ENCODE measurements at regions not wholly inside any gene's neighbourhood (a gene's known extent, or its start where the extent isn't known, plus 50 kb on each side); places are given as distances from the start of the nearest gene placed in this dataset.

GRCh38 chr3:81910244-81910852, 148.9 kb upstream of the GBE1 start:
- ChIA-PET POLR2A (no interaction called here), CTCF (interaction anchor here (0.6 to 2.2 kb wide), 27 partner anchors 8 to 338 kb away, joined by 3 to 17 read pairs (median 4); no protein-coding TSS in a partner anchor)
- TF ChIP-seq CTCF (IDR thresholded peaks at IDR 0.05; ENCODE audit: insufficient read depth, low read depth, low read length) = peak; percentile 83
- no peak for DNase-seq (ENCODE audit: low read depth)
- H3K27me3 ChIP-seq (ENCODE audit: control insufficient read depth, insufficient read depth, low read length) = no peaks in the 10 kb centered on the region
- H3K4me3 ChIP-seq (ENCODE audit: low read depth, low read length) = no peak overlapping the region
- no peaks in the 10 kb centered on the region for H3K36me3 ChIP-seq (ENCODE audit: control insufficient read depth, insufficient read depth, low read length)

- no peak for TF ChIP-seq CTCF (IDR thresholded peaks at IDR 0.05; ENCODE audit: insufficient read depth, low read depth, low read length)
- no peaks in the 10 kb centered on the region for H3K27me3 ChIP-seq (ENCODE audit: control insufficient read depth, insufficient read depth, low read length)
- no peak overlapping the region for H3K4me3 ChIP-seq (ENCODE audit: low read depth, low read length)
- DNase-seq (ENCODE audit: low read depth) = no peak
- CTCF ChIA-PET = interaction anchor here (0.6 to 2.2 kb wide), 21 partner anchors 8 to 338 kb away, joined by 3 to 17 read pairs (median 4); no protein-coding TSS in a partner anchor
- H3K36me3 ChIP-seq (ENCODE audit: control insufficient read depth, insufficient read depth, low read length) = no peaks in the 10 kb centered on the region
- POLR2A ChIA-PET = no interaction called here
Observed at GRCh38 chr3:81909796-81910195, 148.4 kb upstream of the GBE1 start.

GRCh38 chr3:81908561-81908960, 147.1 kb upstream of the GBE1 start:
- CTCF ChIA-PET = interaction anchor here (0.9 to 1.7 kb wide), 2 partner anchors 13 to 224 kb away, joined by 3 to 17 read pairs; no protein-coding TSS in a partner anchor
- no peaks in the 10 kb centered on the region for H3K36me3 ChIP-seq (ENCODE audit: control insufficient read depth, insufficient read depth, low read length)
- POLR2A ChIA-PET = no interaction called here
- no peaks in the 10 kb centered on the region for H3K27me3 ChIP-seq (ENCODE audit: control insufficient read depth, insufficient read depth, low read length)
- H3K4me3 ChIP-seq (ENCODE audit: low read depth, low read length) = no peak overlapping the region
- no peak for DNase-seq (ENCODE audit: low read depth)
- TF ChIP-seq CTCF (IDR thresholded peaks at IDR 0.05; ENCODE audit: insufficient read depth, low read depth, low read length) = no peak

GRCh38 chr3:81898336-81898735, 136.9 kb upstream of the GBE1 start:
- Histone ChIP-seq H3K4me3 (ENCODE audit: low read depth, low read length) (no peak overlapping the region), H3K36me3 (ENCODE audit: control insufficient read depth, insufficient read depth, low read length) (no peaks in the 10 kb centered on the region), H3K27me3 (ENCODE audit: control insufficient read depth, insufficient read depth, low read length) (no peaks in the 10 kb centered on the region)
- POLR2A ChIA-PET = no interaction called here
- CTCF ChIA-PET = interaction anchor here (0.8 kb wide), 1 partner anchor 11 kb away, joined by 5 read pairs; no protein-coding TSS in a partner anchor
- no peak for DNase-seq (ENCODE audit: low read depth)
- TF ChIP-seq CTCF (IDR thresholded peaks at IDR 0.05; ENCODE audit: insufficient read depth, low read depth, low read length) = no peak

GRCh38 chr3:81894598-81894997, 133.2 kb upstream of the GBE1 start:
- DNase-seq (ENCODE audit: low read depth) = no peak
- CTCF ChIA-PET = interaction anchor here (2.2 kb wide), 1 partner anchor 15 kb away, joined by 8 read pairs; no protein-coding TSS in a partner anchor
- Histone ChIP-seq H3K4me3 (ENCODE audit: low read depth, low read length) (no peak overlapping the region), H3K36me3 (ENCODE audit: control insufficient read depth, insufficient read depth, low read length) (no peaks in the 10 kb centered on the region), H3K27me3 (ENCODE audit: control insufficient read depth, insufficient read depth, low read length) (no peaks in the 10 kb centered on the region)
- no peak for TF ChIP-seq CTCF (IDR thresholded peaks at IDR 0.05; ENCODE audit: insufficient read depth, low read depth, low read length)
- POLR2A ChIA-PET = no interaction called here
